ENCODE measurements at regions not wholly inside any gene's neighbourhood (a gene's known extent, or its start where the extent isn't known, plus 50 kb on each side); places are given as distances from the start of the nearest gene placed in this dataset. TPM values are rescaled to one million over a fixed set of nuclear protein-coding genes. Genes with fewer than 3 reads are reported as not detected.

- no peaks in the 10 kb centered on the region for H3K79me2 ChIP-seq (ENCODE audit: control insufficient read depth, insufficient read depth, low read length)
- H3K27ac ChIP-seq (ENCODE audit: insufficient read depth, low read depth, low read length), result no peak overlapping the region
- no peaks in the 10 kb centered on the region for H4K20me1 ChIP-seq (replicated peaks; ENCODE audit: control insufficient read depth, extremely low read depth, insufficient read depth, low read length)
- no peak overlapping the region for H2AFZ ChIP-seq (ENCODE audit: low read depth, low read length)
- no peak for FAIRE-seq
- no peak for DNase-seq (ENCODE audit: low read depth, low spot score)
- TF ChIP-seq MAX (IDR thresholded peaks at IDR 0.05; ENCODE audit: insufficient read depth, insufficient read length), result no peak
- TF ChIP-seq EZH2 (IDR thresholded peaks at IDR 0.05; ENCODE audit: borderline replicate concordance, low read depth, low read length, severe bottlenecking), result no peak
- no peak for TF ChIP-seq POLR2A (IDR thresholded peaks at IDR 0.05; ENCODE audit: low read depth, low read length)
- TF ChIP-seq CTCF (IDR thresholded peaks at IDR 0.05; ENCODE audit: extremely low read depth in 1 of 2, insufficient read depth in 1 of 2, low read depth in 1 of 2, low read length in 2 of 2), result no peak
- no peak for TF ChIP-seq GATA2 (IDR thresholded peaks at IDR 0.05; ENCODE audit: insufficient read depth, insufficient read length, low read depth, low read length)
- no peak for TF ChIP-seq FOS (IDR thresholded peaks at IDR 0.05; ENCODE audit: borderline replicate concordance, insufficient read depth, low read length)
- no peak for TF ChIP-seq MYC (IDR thresholded peaks at IDR 0.05; ENCODE audit: low read depth, low read length)
- no peak for TF ChIP-seq JUN (IDR thresholded peaks at IDR 0.05; ENCODE audit: borderline replicate concordance, insufficient read depth, insufficient read length, low read depth)
- no peak for TF ChIP-seq POLR2AphosphoS5 (IDR thresholded peaks at IDR 0.05; ENCODE audit: insufficient read depth, low read depth, low read length)
- H3K4me3 ChIP-seq (replicated peaks in 1 of 3; ENCODE audit: insufficient read depth in 1 of 3, low read depth in 1 of 3, low read length in 3 of 3), result no peak overlapping the region
- H3K4me1 ChIP-seq (ENCODE audit: control insufficient read depth, extremely low read depth, insufficient read depth, low read length), result no peaks in the 10 kb centered on the region
- dilution Hi-C loops (cut with MboI; ENCODE audit: extremely low pct_ligation_motif_present, low sequenced_read_pairs) (no loop called here), intact Hi-C loops (cut with micrococcal nuclease) (no loop called here)
- H3K27me3 ChIP-seq (ENCODE audit: control insufficient read depth in 2 of 2, insufficient read depth in 2 of 2, low read length in 2 of 2), result no peaks in the 10 kb centered on the region
- no peaks in the 10 kb centered on the region for H3K9me3 ChIP-seq (replicated peaks; ENCODE audit: control insufficient read depth, insufficient read depth, low read length)
- H3K4me2 ChIP-seq (ENCODE audit: insufficient read depth, low read length), result no peak overlapping the region
- no TSS peak for BruUV-seq (replicated peaks)
- no peaks in the 10 kb centered on the region for H3K36me3 ChIP-seq (ENCODE audit: control insufficient read depth in 2 of 2, extremely low read depth in 1 of 2, insufficient read depth in 2 of 2, low read length in 2 of 2)
- H3K9ac ChIP-seq (replicated peaks; ENCODE audit: extremely low read depth, insufficient read depth, low read length), result no peak overlapping the region
- no peaks in the 10 kb centered on the region for H3K9me1 ChIP-seq (replicated peaks; ENCODE audit: control insufficient read depth, extremely low read depth, insufficient read depth, low read length)
- POLR2A ChIA-PET, result no interaction called here
- CTCF ChIA-PET, result no interaction called here
Observed at GRCh38 chr18:8556424-8556823, 52.8 kb upstream of the RAB12 start.

Small RNA genes in the stretch of these regions (small RNA-seq; reads per million reads assigned to genes)
- not detected for gene RN7SL50P (ENCODE audit: insufficient read depth, insufficient read length, low read depth, low replicate concordance)
